ENCODE measurements at regions not wholly inside any gene's neighbourhood (a gene's known extent, or its start where the extent isn't known, plus 50 kb on each side); places are given as distances from the start of the nearest gene placed in this dataset.
"Not testable (repeated sequence)": the region's sequence is repeated elsewhere in the genome, so short reads cannot be mapped to it uniquely, and the experiment has no call there.

DNA sequence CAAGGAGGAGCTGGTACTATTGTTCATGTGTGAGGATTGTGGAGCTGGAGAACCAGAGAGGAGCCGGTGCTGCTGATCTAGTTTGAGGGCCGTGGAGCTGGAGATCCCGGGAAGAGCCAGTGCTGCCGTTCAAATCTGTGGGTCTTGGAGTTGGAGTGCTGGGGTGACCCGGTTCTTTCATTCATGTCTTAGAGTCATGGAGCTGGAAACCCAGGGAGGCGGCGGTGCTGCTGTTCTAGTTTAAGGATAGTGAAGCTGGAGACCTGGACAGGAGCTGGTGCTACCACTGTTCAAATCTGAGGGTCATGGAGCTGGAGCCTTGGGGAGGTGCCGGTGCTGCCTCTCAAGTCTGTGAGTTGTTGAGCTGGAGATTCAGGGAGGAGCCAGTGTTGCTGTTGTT is 88.5 kb upstream of the ZNF479 start:
- DNase-seq (peak in 1 of 3 donors; percentile 23), ATAC-seq (no peak)
- intact Hi-C loops (cut with DNase I, micrococcal nuclease): no loop called here
- TF ChIP-seq, protein P1, sequence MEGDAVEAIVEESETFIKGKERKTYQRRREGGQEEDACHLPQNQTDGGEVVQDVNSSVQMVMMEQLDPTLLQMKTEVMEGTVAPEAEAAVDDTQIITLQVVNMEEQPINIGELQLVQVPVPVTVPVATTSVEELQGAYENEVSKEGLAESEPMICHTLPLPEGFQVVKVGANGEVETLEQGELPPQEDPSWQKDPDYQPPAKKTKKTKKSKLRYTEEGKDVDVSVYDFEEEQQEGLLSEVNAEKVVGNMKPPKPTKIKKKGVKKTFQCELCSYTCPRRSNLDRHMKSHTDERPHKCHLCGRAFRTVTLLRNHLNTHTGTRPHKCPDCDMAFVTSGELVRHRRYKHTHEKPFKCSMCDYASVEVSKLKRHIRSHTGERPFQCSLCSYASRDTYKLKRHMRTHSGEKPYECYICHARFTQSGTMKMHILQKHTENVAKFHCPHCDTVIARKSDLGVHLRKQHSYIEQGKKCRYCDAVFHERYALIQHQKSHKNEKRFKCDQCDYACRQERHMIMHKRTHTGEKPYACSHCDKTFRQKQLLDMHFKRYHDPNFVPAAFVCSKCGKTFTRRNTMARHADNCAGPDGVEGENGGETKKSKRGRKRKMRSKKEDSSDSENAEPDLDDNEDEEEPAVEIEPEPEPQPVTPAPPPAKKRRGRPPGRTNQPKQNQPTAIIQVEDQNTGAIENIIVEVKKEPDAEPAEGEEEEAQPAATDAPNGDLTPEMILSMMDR (IDR thresholded peaks at IDR 0.05): no peak
- Histone ChIP-seq H3K36me3 (ENCODE audit: low read depth) (no peaks in the 10 kb centered on the region), H3K9me3 (peaks cover 85% of the 10 kb centered on the region), H3K4me3 (no peak overlapping the region), H3K4me1 (ENCODE audit: low read depth) (no peaks in the 10 kb centered on the region)

GRCh38 chr7:57225666-57226065 is 93.4 kb upstream of the ZNF479 start:
- intact Hi-C loops (cut with DNase I, micrococcal nuclease): no loop called here
- Histone ChIP-seq H3K4me1 (ENCODE audit: low read depth) (no peaks in the 10 kb centered on the region), H3K9me3 (peaks cover 89% of the 10 kb centered on the region), H3K4me3 (no peak overlapping the region), H3K36me3 (ENCODE audit: low read depth) (no peaks in the 10 kb centered on the region)
- ATAC-seq (no peak), DNase-seq (no peak)
- TF ChIP-seq, protein P1 (IDR thresholded peaks at IDR 0.05): no peak

GRCh38 chr7:57241236-57241635 is 109.0 kb upstream of the ZNF479 start:
- H3K36me3 ChIP-seq (ENCODE audit: low read depth); H3K4me1 ChIP-seq (ENCODE audit: low read depth); H3K4me3 ChIP-seq; intact Hi-C loops (cut with DNase I, micrococcal nuclease); DNase-seq; ATAC-seq: not testable (repeated sequence)
- peaks cover 91% of the 10 kb centered on the region for H3K9me3 ChIP-seq

DNA sequence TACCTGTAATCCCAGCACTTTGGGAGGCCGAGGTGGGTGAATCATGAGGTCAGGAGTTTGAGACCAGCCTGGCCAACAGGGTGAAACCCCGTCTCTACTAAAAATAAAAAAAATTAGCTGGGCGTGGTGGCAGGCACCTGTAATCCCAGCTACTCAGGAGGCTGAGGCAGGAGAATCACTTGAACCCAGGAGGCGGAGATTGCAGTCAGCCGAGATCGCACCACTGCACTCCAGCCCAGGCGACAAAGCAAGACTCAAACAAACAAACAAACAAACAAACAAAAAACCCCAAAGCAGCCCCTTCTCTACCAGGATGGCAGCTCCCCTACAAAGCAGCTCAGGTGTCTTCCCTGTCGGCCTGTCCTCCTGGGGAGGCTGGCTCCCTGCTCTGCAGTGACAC is 111.3 kb upstream of the ZNF479 start:
- not testable (repeated sequence) for ATAC-seq; DNase-seq; H3K36me3 ChIP-seq (ENCODE audit: low read depth)

GRCh38 chr7:57244345-57244980 is 112.2 kb upstream of the ZNF479 start:
- H3K4me1 ChIP-seq (ENCODE audit: low read depth); H3K36me3 ChIP-seq (ENCODE audit: low read depth); ATAC-seq; intact Hi-C loops (cut with DNase I, micrococcal nuclease); H3K4me3 ChIP-seq; DNase-seq: not testable (repeated sequence)
- H3K9me3 ChIP-seq: peaks cover 93% of the 10 kb centered on the region

More for the DNA sequence above, 111.3 kb upstream of the ZNF479 start:
- intact Hi-C loops (cut with DNase I, micrococcal nuclease); H3K4me1 ChIP-seq (ENCODE audit: low read depth); H3K4me3 ChIP-seq: not testable (repeated sequence)
- H3K9me3 ChIP-seq: peaks cover 91% of the 10 kb centered on the region

GRCh38 chr7:57245206-57245605 is 113.0 kb upstream of the ZNF479 start:
- no peaks in the 10 kb centered on the region for H3K4me1 ChIP-seq (ENCODE audit: low read depth)
- no peak for ATAC-seq
- no peaks in the 10 kb centered on the region for H3K36me3 ChIP-seq (ENCODE audit: low read depth)
- DNase-seq: no peak
- H3K4me3 ChIP-seq: no peak overlapping the region
- H3K9me3 ChIP-seq: peaks cover 89% of the 10 kb centered on the region
- TF ChIP-seq, protein P1 (IDR thresholded peaks at IDR 0.05): no peak
- intact Hi-C loops (cut with DNase I, micrococcal nuclease): no loop called here

DNA sequence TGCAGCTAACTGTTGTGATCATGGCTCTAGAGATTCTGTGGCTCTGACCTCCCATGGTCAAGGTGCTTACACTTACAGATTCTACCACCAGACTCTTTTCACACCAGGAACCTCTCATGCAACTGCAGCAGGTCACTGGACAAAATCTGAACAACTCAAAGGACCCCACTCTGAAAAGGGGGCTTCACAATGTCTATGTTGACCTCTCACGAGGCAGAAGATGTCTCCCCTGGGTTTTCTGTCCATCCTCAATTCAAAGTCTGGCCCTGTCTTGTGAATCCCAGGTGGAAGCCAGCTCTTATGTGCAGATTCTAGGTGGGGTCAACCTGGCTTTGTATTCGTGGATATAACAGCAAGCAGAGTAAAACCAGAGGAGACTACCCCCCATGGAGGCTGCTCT is 118.6 kb upstream of the ZNF479 start:
- TF ChIP-seq, protein P1 (IDR thresholded peaks at IDR 0.05): no peak
- intact Hi-C loops (cut with DNase I, micrococcal nuclease): no loop called here
- ATAC-seq (no peak), DNase-seq (no peak)
- Histone ChIP-seq H3K9me3 (peaks cover 64% of the 10 kb centered on the region), H3K36me3 (ENCODE audit: low read depth) (no peaks in the 10 kb centered on the region), H3K4me1 (ENCODE audit: low read depth) (no peaks in the 10 kb centered on the region), H3K4me3 (no peak overlapping the region)

Measured in mucosa of descending colon (tissue), 3 donors.